Thymus (tissue), 11 donors: ENCODE measurements at regions not wholly inside any gene's neighbourhood (a gene's known extent, or its start where the extent isn't known, plus 50 kb on each side); places are given as distances from the start of the nearest gene placed in this dataset.
"Not testable (repeated sequence)": the region's sequence is repeated elsewhere in the genome, so short reads cannot be mapped to it uniquely, and the experiment has no call there.

Experiments
- DNase-seq, 9 donors: peaks; one replicate each; pipeline ENCODE4 v3.0.0-alpha.2; 2013; ENCODE audit warnings: low spot score in 9 of 9, low read depth in 6 of 9, missing footprints in 1 of 9
- H3K27ac ChIP-seq, 2 donors: one replicate each; pipeline ENCODE4 v1.5.1; 2013; ENCODE audit warnings: control low read depth in 1 of 2, low read depth in 1 of 2, low read length in 1 of 2, mild to moderate bottlenecking in 1 of 2, moderate library complexity in 1 of 2
- H3K27me3 ChIP-seq, 2 donors: one replicate each; pipeline ENCODE4 v1.5.1; 2013; ENCODE audit warnings: low read length in 1 of 2; ENCODE audit not compliant: control insufficient read depth in 2 of 2, insufficient read depth in 1 of 2
- H3K36me3 ChIP-seq, 2 donors: one replicate each; pipeline ENCODE4 v1.5.1; 2013; ENCODE audit warnings: low read length in 1 of 2, mild to moderate bottlenecking in 1 of 2, moderate library complexity in 1 of 2; ENCODE audit not compliant: control insufficient read depth in 2 of 2, insufficient read depth in 2 of 2
- H3K4me1 ChIP-seq, 2 donors: one replicate each; pipeline ENCODE4 v1.5.1; 2013; ENCODE audit warnings: low read length in 2 of 2; ENCODE audit not compliant: control insufficient read depth in 2 of 2, insufficient read depth in 2 of 2
- H3K4me3 ChIP-seq, 2 donors: one replicate each; pipeline ENCODE4 v1.5.1; 2013; ENCODE audit warnings: low read length in 2 of 2, control low read depth in 1 of 2, mild to moderate bottlenecking in 1 of 2
- H3K9me3 ChIP-seq, 2 donors: one replicate each; pipeline ENCODE4 v1.5.1; 2013; ENCODE audit warnings: low read length in 1 of 2, mild to moderate bottlenecking in 1 of 2; ENCODE audit not compliant: control insufficient read depth in 2 of 2, insufficient read depth in 1 of 2
- WGBS: extraction: QIAGEN DNeasy Blood & Tissue Kit; methylation state at CpG from one replicate; pipeline ENCODE4 v1.1.7; 2013; 5-methylcytosine and 5-hydroxymethylcytosine counted together
- donor health status: healthy.

GRCh38 chr7:113768387-113768786, 150.4 kb downstream of the PPP1R3A start:
- WGBS: 6% methylated on average over 1 of the region's 1 CpG
- no peak for DNase-seq
- Histone ChIP-seq H3K36me3 (no peaks in the 10 kb centered on the region), H3K27ac (no peak overlapping the region), H3K27me3 (no peaks in the 10 kb centered on the region), H3K9me3 (no peaks in the 10 kb centered on the region), H3K4me1 (no peaks in the 10 kb centered on the region), H3K4me3 (no peak overlapping the region)

- no peak for DNase-seq
- H3K4me1 ChIP-seq: no peaks in the 10 kb centered on the region
- H3K9me3 ChIP-seq: no peaks in the 10 kb centered on the region
- H3K27ac ChIP-seq: no peak overlapping the region
- 94% methylated on average over 2 of the region's 2 CpGs for WGBS
- no peaks in the 10 kb centered on the region for H3K36me3 ChIP-seq
- H3K4me3 ChIP-seq: no peak overlapping the region
- H3K27me3 ChIP-seq: no peaks in the 10 kb centered on the region
These were observed 154.3 kb downstream of the PPP1R3A start for GRCh38 chr7:113764401-113765035.

- Histone ChIP-seq H3K36me3 (no peaks in the 10 kb centered on the region), H3K4me1 (no peaks in the 10 kb centered on the region), H3K27me3 (no peaks in the 10 kb centered on the region), H3K9me3 (no peaks in the 10 kb centered on the region), H3K4me3 (no peak overlapping the region), H3K27ac (no peak overlapping the region)
- WGBS: 70% methylated on average over 3 of the region's 3 CpGs
- DNase-seq: no peak
These were observed 155.6 kb downstream of the PPP1R3A start for GRCh38 chr7:113763226-113763625.

- Histone ChIP-seq H3K4me3 (no peak overlapping the region), H3K4me1 (no peaks in the 10 kb centered on the region), H3K27me3 (no peaks in the 10 kb centered on the region), H3K27ac (no peak overlapping the region), H3K36me3 (no peaks in the 10 kb centered on the region), H3K9me3 (no peaks in the 10 kb centered on the region)
- 96% methylated on average over 1 of the region's 1 CpG for WGBS
- no peak for DNase-seq
These were observed 162.6 kb downstream of the PPP1R3A start for GRCh38 chr7:113756250-113756649.

GRCh38 chr7:113752689-113753088, 166.1 kb downstream of the PPP1R3A start:
- no peaks in the 10 kb centered on the region for H3K27me3 ChIP-seq
- no peak for DNase-seq
- H3K9me3 ChIP-seq: no peaks in the 10 kb centered on the region
- no peaks in the 10 kb centered on the region for H3K36me3 ChIP-seq
- H3K4me3 ChIP-seq: no peak overlapping the region
- no peaks in the 10 kb centered on the region for H3K4me1 ChIP-seq
- H3K27ac ChIP-seq: no peak overlapping the region
- 94% methylated on average over 3 of the region's 3 CpGs for WGBS

GRCh38 chr7:113752289-113752688, 166.5 kb downstream of the PPP1R3A start:
- H3K9me3 ChIP-seq: no peaks in the 10 kb centered on the region
- H3K4me3 ChIP-seq: no peak overlapping the region
- no peaks in the 10 kb centered on the region for H3K36me3 ChIP-seq
- H3K27me3 ChIP-seq: no peaks in the 10 kb centered on the region
- H3K4me1 ChIP-seq: no peaks in the 10 kb centered on the region
- no peak overlapping the region for H3K27ac ChIP-seq
- WGBS: 64% methylated on average over 2 of the region's 2 CpGs
- DNase-seq: no peak

GRCh38 chr7:113751547-113751946, 167.3 kb downstream of the PPP1R3A start:
- no peaks in the 10 kb centered on the region for H3K4me1 ChIP-seq
- WGBS: 95% methylated on average over 1 of the region's 1 CpG
- DNase-seq: no peak

GRCh38 chr7:113748385-113748784, 170.4 kb downstream of the PPP1R3A start:
- not testable (repeated sequence) for H3K9me3 ChIP-seq, H3K4me3 ChIP-seq, H3K27ac ChIP-seq, DNase-seq, H3K4me1 ChIP-seq, H3K36me3 ChIP-seq, H3K27me3 ChIP-seq
- WGBS: 94% methylated on average over 5 of the region's 5 CpGs

More at GRCh38 chr7:113751547-113751946, 167.3 kb downstream of the PPP1R3A start:
- H3K4me3 ChIP-seq: no peak overlapping the region
- no peaks in the 10 kb centered on the region for H3K27me3 ChIP-seq
- no peaks in the 10 kb centered on the region for H3K36me3 ChIP-seq
- H3K27ac ChIP-seq: no peak overlapping the region
- H3K9me3 ChIP-seq: no peaks in the 10 kb centered on the region

GRCh38 chr7:113742946-113743431, 175.8 kb downstream of the PPP1R3A start:
- not testable (repeated sequence) for H3K9me3 ChIP-seq, H3K27me3 ChIP-seq, H3K4me1 ChIP-seq, H3K27ac ChIP-seq, DNase-seq, H3K36me3 ChIP-seq, H3K4me3 ChIP-seq
- 96% methylated on average over 33 of the region's 34 CpGs for WGBS
